Gastrocnemius medialis (tissue), 4 donors: ENCODE measurements at regions not wholly inside any gene's neighbourhood (a gene's known extent, or its start where the extent isn't known, plus 50 kb on each side); places are given as distances from the start of the nearest gene placed in this dataset.

Experiments
- ATAC-seq, 2 donors: fragments of 150-250 bp; one replicate each; pipeline ENCODE4 v1.9.1; 2016
- DNase-seq, 2 donors: peaks; one replicate each; pipeline ENCODE4 v3.0.0-alpha.2; 2019
- H3K27ac ChIP-seq, 4 donors: fragments of 200-600 bp; sonication (generic); 1 replicate in 1 of 4; 2 replicates in 3 of 4; pipeline ENCODE4 v1.5.1; 2016 to 2018; ENCODE audit warnings: mild to moderate bottlenecking in 2 of 4, moderate library complexity in 1 of 4
- H3K27me3 ChIP-seq, 3 donors: fragments of 200-600 bp; sonication (generic) in 2 of 3; 1 replicate in 1 of 3; 2 replicates in 2 of 3; pipeline versions ENCODE4 v1.5.1 to v1.6.0; 2016 to 2019; ENCODE audit warnings: mild to moderate bottlenecking in 1 of 3, moderate library complexity in 1 of 3
- H3K36me3 ChIP-seq, 2 donors: fragments of 200-600 bp; sonication (generic) in 1 of 2; one replicate each; pipeline ENCODE4 v1.5.1; 2017 to 2018
- H3K4me1 ChIP-seq, 2 donors: fragments of 200-600 bp; sonication (generic) in 1 of 2; one replicate each; pipeline ENCODE4 v1.5.1; 2016 to 2017; ENCODE audit warnings: mild to moderate bottlenecking in 2 of 2
- H3K4me3 ChIP-seq, 4 donors: fragments of 200-600 bp; sonication (generic) in 3 of 4; 1 replicate in 1 of 4; 2 replicates in 3 of 4; pipeline ENCODE4 v1.5.1; 2016 to 2019; ENCODE audit warnings: mild to moderate bottlenecking in 2 of 4
- H3K9me3 ChIP-seq, 3 donors: fragments of 200-600 bp; sonication (generic) in 2 of 3; 1 replicate in 1 of 3; 2 replicates in 2 of 3; pipeline ENCODE4 v1.5.1; 2016 to 2019
- CTCF ChIP-seq, 5 experiments: fragments of 450-650 bp in 3 of 5; fragments of 200-600 bp in 2 of 5; sonication (generic) in 2 of 5; IDR thresholded peaks in 4 of 5; conservative IDR thresholded peaks in 1 of 5; 1 replicate in 4 of 5; 2 replicates in 1 of 5; pipeline ENCODE4 v1.5.1; 2016 to 2019; ENCODE audit warnings: antibody characterized with exemption in 5 of 5, mild to moderate bottlenecking in 3 of 5, moderate library complexity in 3 of 5
- POLR2A ChIP-seq, 2 donors: fragments of 450-650 bp; IDR thresholded peaks; one replicate each; pipeline ENCODE4 v1.6.1; 2017; ENCODE audit warnings: antibody characterized with exemption in 2 of 2, mild to moderate bottlenecking in 2 of 2, moderate library complexity in 2 of 2
- in situ Hi-C, 4 donors: fragments of 200-750 bp; cut with MboI; loops; one replicate each; pipeline versions ENCODE4 v1.15.0 to v1.8.0; 2017; ENCODE audit warnings: low sequenced_read_pairs in 4 of 4
- intact Hi-C: fragments of 100-400 bp; cut with DNase I; formaldehyde crosslinking; loops from one replicate; pipeline ENCODE4 v1.15.1; 2023; ENCODE audit warnings: low total_unique reads

GRCh38 chr3:79968418-79968817 is 200.6 kb upstream of the ROBO1 start:
- Histone ChIP-seq H3K27me3 (no peaks in the 10 kb centered on the region), H3K9me3 (peaks cover 0 to 2% (median 0%) of the 10 kb centered on the region in 3 donors), H3K4me3 (no peak overlapping the region), H3K4me1 (no peaks in the 10 kb centered on the region), H3K36me3 (no peaks in the 10 kb centered on the region), H3K27ac (no peak overlapping the region)
- DNase-seq (no peak), ATAC-seq (no peak)
- TF ChIP-seq POLR2A (IDR thresholded peaks at IDR 0.05), result no peak
- TF ChIP-seq CTCF (IDR thresholded peaks at IDR 0.05 in 4 of 5, conservative IDR thresholded peaks at IDR 0.05 in 1 of 5), result no peak
- intact Hi-C loops (no loop called here), in situ Hi-C loops (no loop called here)

GRCh38 chr3:79960594-79960993 is 192.8 kb upstream of the ROBO1 start:
- Histone ChIP-seq H3K4me3 (no peak overlapping the region), H3K9me3 (peaks cover 0 to 4% (median 0%) of the 10 kb centered on the region in 3 donors), H3K27ac (no peak overlapping the region), H3K36me3 (no peaks in the 10 kb centered on the region), H3K4me1 (no peaks in the 10 kb centered on the region), H3K27me3 (no peaks in the 10 kb centered on the region)
- in situ Hi-C loops, result no loop called here
- DNase-seq, result no peak
- intact Hi-C loops, result no loop called here
- ATAC-seq, result no peak
- TF ChIP-seq CTCF (IDR thresholded peaks at IDR 0.05 in 4 of 5, conservative IDR thresholded peaks at IDR 0.05 in 1 of 5), result no peak
- no peak for TF ChIP-seq POLR2A (IDR thresholded peaks at IDR 0.05)

- intact Hi-C loops, result no loop called here
- in situ Hi-C loops, result no loop called here
- TF ChIP-seq POLR2A (IDR thresholded peaks at IDR 0.05) (no peak), CTCF (IDR thresholded peaks at IDR 0.05 in 4 of 5, conservative IDR thresholded peaks at IDR 0.05 in 1 of 5) (no peak)
Observed at GRCh38 chr3:79957066-79957465, 189.3 kb upstream of the ROBO1 start.

GRCh38 chr3:79954756-79955155 is 187.0 kb upstream of the ROBO1 start:
- no peak for ATAC-seq
- H3K4me1 ChIP-seq, result no peaks in the 10 kb centered on the region

More at GRCh38 chr3:79957066-79957465, 189.3 kb upstream of the ROBO1 start:
- H3K9me3 ChIP-seq, result no peaks in the 10 kb centered on the region
- ATAC-seq (no peak), DNase-seq (no peak)
- H3K36me3 ChIP-seq, result no peaks in the 10 kb centered on the region
- no peak overlapping the region for H3K4me3 ChIP-seq
- H3K4me1 ChIP-seq, result no peaks in the 10 kb centered on the region
- H3K27me3 ChIP-seq, result no peaks in the 10 kb centered on the region
- no peak overlapping the region for H3K27ac ChIP-seq

More at GRCh38 chr3:79954756-79955155, 187.0 kb upstream of the ROBO1 start:
- TF ChIP-seq POLR2A (IDR thresholded peaks at IDR 0.05) (no peak), CTCF (IDR thresholded peaks at IDR 0.05 in 4 of 5, conservative IDR thresholded peaks at IDR 0.05 in 1 of 5) (no peak)
- Histone ChIP-seq H3K9me3 (no peaks in the 10 kb centered on the region), H3K4me3 (no peak overlapping the region), H3K36me3 (no peaks in the 10 kb centered on the region), H3K27ac (no peak overlapping the region), H3K27me3 (no peaks in the 10 kb centered on the region)
- intact Hi-C loops, result no loop called here
- in situ Hi-C loops, result no loop called here
- DNase-seq, result no peak
